K562 (cell line): ENCODE measurements at regions not wholly inside any gene's neighbourhood (a gene's known extent, or its start where the extent isn't known, plus 50 kb on each side); places are given as distances from the start of the nearest gene placed in this dataset.

Source experiments
- CCNT2 ChIP-seq: IDR thresholded peaks from 2 replicates; pipeline ENCODE4 v1.6.1; 2011; ENCODE audit warnings: borderline replicate concordance, low read depth, mild to moderate bottlenecking, moderate library complexity, mixed read lengths, low read length; ENCODE audit not compliant: insufficient read length; ENCODE audit errors: extremely low read depth
- DNMT1 ChIP-seq: fragments of 450-650 bp; IDR thresholded peaks from 2 replicates; pipeline ENCODE4 v1.6.1; 2016; ENCODE audit warnings: antibody characterized with exemption, mild to moderate bottlenecking
- EHMT2 ChIP-seq: fragments of 450-650 bp; IDR thresholded peaks from 2 replicates; pipeline ENCODE4 v1.6.1; 2018; ENCODE audit warnings: antibody characterized with exemption
- GATA2 ChIP-seq: sonication (generic); formaldehyde crosslinking; IDR thresholded peaks from 2 replicates; pipeline ENCODE4 v1.4.0; 2020; ENCODE audit warnings: mild to moderate bottlenecking, missing genetic modification reagents
- KDM4B ChIP-seq, 2 experiments: fragments of 450-650 bp in 1 of 2; sonication (generic) in 1 of 2; IDR thresholded peaks; 2 replicates each; pipeline ENCODE4 v1.6.1; 2016 to 2017; ENCODE audit warnings: borderline replicate concordance in 2 of 2, antibody characterized with exemption in 1 of 2, low read depth in 1 of 2, mild to moderate bottlenecking in 1 of 2
- MNT ChIP-seq, 2 experiments: fragments of 450-650 bp; conservative IDR thresholded peaks; 2 replicates each; pipeline ENCODE4 v1.6.1; 2017; ENCODE audit warnings: mild to moderate bottlenecking in 2 of 2, moderate library complexity in 2 of 2
- MTF1 ChIP-seq: fragments of 250-450 bp; sonication (Bioruptor Pico); IDR thresholded peaks from 2 replicates; pipeline ENCODE4 v1.9.0; 2021; ENCODE audit warnings: moderate library complexity, mild to moderate bottlenecking, inconsistent platforms, borderline replicate concordance
- NRF1 ChIP-seq, 2 experiments: fragments of 450-650 bp; IDR thresholded peaks in 1 of 2; conservative IDR thresholded peaks in 1 of 2; 2 replicates each; pipeline ENCODE4 v1.6.1; 2014; ENCODE audit warnings: mild to moderate bottlenecking in 2 of 2
- TAF9B ChIP-seq: fragments of 450-650 bp; IDR thresholded peaks from 2 replicates; pipeline ENCODE4 v1.6.1; 2018; ENCODE audit warnings: mild to moderate bottlenecking; ENCODE audit not compliant: partially characterized antibody
- TRIM24 ChIP-seq, 2 experiments: fragments of 450-650 bp; IDR thresholded peaks; 2 replicates each; pipeline ENCODE4 v1.6.1; 2016
- ZNF124 ChIP-seq: sonication (generic); formaldehyde crosslinking; IDR thresholded peaks from 2 replicates; pipeline ENCODE4 v1.8.1; 2022; ENCODE audit warnings: missing genetic modification reagents
- ZNF408 ChIP-seq: fragments of 250-450 bp; sonication (Bioruptor Pico); IDR thresholded peaks from 2 replicates; pipeline ENCODE4 v1.4.0; 2020; ENCODE audit warnings: low read depth, mild to moderate bottlenecking, moderate library complexity
- TF ChIP-seq, protein P1 (sequence below): IDR thresholded peaks from 3 replicates; pipeline ENCODE4 v1.6.1; 2011; ENCODE audit warnings: borderline replicate concordance, mild to moderate bottlenecking, moderate library complexity; ENCODE audit not compliant: insufficient read length; ENCODE audit errors: extremely low read depth
- TF ChIP-seq, protein P2 (sequence below), 3 experiments: IDR thresholded peaks in 2 of 3; conservative IDR thresholded peaks in 1 of 3; 2 replicates each; pipeline ENCODE4 v1.5.1; 2011 to 2012; ENCODE audit warnings: low read length in 3 of 3, mild to moderate bottlenecking in 3 of 3, control low read depth in 2 of 3, improper control_type of control experiment in 1 of 3, inconsistent platforms in 1 of 3, low read depth in 1 of 3, mixed read lengths in 1 of 3, moderate library complexity in 1 of 3; ENCODE audit not compliant: insufficient read depth in 2 of 3
- TF ChIP-seq, protein P3 (sequence below), 2 experiments: fragments of 450-650 bp; IDR thresholded peaks; 2 replicates each; pipeline ENCODE4 v1.6.1; 2018; ENCODE audit warnings: mild to moderate bottlenecking in 2 of 2, low read depth in 1 of 2; ENCODE audit not compliant: partially characterized antibody in 2 of 2

DNA sequence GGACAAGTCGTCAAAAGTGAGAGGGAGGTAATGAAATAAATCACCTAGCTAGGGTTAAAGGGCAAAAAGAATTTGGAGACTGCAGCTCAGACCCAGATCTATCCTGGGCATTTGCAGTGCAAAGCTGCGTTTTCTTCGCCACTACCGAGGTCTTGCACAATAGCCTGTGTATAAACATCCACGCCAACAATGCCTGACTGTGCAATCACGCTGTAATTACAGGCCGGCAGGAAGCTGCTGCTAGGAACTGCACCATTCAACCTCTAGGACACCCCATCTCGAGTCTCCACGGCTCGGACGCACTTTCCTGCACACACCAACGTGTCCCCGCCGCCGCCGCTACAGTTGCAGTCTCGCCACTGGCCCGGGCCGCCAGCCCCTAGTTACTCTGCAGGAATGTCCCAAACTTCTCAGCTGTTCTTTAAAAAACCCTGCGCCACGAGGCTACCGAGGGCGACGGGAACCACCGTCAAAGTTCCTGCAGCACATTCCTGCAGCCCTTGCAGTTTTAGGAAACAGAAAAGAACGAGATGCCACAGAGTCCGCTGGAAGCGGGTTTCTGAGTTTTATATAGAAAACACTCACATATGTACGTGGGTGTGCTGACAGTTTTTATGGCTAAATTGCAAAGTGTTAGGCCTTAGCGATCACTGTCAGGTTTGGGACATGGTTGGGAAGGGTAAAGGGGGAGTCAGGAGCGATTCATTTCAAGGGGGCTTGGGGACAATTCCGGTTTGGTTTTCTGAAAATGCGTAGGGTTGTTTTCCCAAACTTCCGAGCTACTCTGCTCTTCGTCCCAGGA lies 65.6 kb upstream of the PTGR2 start (continued):
- TF ChIP-seq, protein P1, sequence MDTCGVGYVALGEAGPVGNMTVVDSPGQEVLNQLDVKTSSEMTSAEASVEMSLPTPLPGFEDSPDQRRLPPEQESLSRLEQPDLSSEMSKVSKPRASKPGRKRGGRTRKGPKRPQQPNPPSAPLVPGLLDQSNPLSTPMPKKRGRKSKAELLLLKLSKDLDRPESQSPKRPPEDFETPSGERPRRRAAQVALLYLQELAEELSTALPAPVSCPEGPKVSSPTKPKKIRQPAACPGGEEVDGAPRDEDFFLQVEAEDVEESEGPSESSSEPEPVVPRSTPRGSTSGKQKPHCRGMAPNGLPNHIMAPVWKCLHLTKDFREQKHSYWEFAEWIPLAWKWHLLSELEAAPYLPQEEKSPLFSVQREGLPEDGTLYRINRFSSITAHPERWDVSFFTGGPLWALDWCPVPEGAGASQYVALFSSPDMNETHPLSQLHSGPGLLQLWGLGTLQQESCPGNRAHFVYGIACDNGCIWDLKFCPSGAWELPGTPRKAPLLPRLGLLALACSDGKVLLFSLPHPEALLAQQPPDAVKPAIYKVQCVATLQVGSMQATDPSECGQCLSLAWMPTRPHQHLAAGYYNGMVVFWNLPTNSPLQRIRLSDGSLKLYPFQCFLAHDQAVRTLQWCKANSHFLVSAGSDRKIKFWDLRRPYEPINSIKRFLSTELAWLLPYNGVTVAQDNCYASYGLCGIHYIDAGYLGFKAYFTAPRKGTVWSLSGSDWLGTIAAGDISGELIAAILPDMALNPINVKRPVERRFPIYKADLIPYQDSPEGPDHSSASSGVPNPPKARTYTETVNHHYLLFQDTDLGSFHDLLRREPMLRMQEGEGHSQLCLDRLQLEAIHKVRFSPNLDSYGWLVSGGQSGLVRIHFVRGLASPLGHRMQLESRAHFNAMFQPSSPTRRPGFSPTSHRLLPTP = no peak
- TF ChIP-seq MTF1 = no peak
- TF ChIP-seq GATA2 (CRISPR knock-in tag) = no peak
- TF ChIP-seq ZNF124 (CRISPR knock-in tag) = no peak
- TF ChIP-seq KDM4B (IDR thresholded peaks at IDR 0.05; ENCODE audit: borderline replicate concordance in 2 of 2, low read depth in 1 of 2) = no peak
- TF ChIP-seq NRF1 (conservative IDR thresholded peaks at IDR 0.05 in 1 of 2, IDR thresholded peaks at IDR 0.05 in 1 of 2) = peak in 1 of 2 experiments; percentile 23; a peak in 2 of 4 replicates
- TF ChIP-seq ZNF408 (CRISPR knock-in tag) = no peak
- TF ChIP-seq, protein P2, sequence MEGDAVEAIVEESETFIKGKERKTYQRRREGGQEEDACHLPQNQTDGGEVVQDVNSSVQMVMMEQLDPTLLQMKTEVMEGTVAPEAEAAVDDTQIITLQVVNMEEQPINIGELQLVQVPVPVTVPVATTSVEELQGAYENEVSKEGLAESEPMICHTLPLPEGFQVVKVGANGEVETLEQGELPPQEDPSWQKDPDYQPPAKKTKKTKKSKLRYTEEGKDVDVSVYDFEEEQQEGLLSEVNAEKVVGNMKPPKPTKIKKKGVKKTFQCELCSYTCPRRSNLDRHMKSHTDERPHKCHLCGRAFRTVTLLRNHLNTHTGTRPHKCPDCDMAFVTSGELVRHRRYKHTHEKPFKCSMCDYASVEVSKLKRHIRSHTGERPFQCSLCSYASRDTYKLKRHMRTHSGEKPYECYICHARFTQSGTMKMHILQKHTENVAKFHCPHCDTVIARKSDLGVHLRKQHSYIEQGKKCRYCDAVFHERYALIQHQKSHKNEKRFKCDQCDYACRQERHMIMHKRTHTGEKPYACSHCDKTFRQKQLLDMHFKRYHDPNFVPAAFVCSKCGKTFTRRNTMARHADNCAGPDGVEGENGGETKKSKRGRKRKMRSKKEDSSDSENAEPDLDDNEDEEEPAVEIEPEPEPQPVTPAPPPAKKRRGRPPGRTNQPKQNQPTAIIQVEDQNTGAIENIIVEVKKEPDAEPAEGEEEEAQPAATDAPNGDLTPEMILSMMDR (IDR thresholded peaks at IDR 0.05 in 2 of 3, conservative IDR thresholded peaks at IDR 0.05 in 1 of 3; ENCODE audit: insufficient read depth in 2 of 3, low read depth in 1 of 3, low read length in 3 of 3) = peak in 1 of 3 experiments; percentile 17; a peak in 1 of 6 replicates
- peak in 1 of 2 experiments; percentile 53; a peak in 1 of 4 replicates for TF ChIP-seq TRIM24 (IDR thresholded peaks at IDR 0.05)
- TF ChIP-seq DNMT1 = no peak
- no peak for TF ChIP-seq CCNT2
- TF ChIP-seq, protein P3, sequence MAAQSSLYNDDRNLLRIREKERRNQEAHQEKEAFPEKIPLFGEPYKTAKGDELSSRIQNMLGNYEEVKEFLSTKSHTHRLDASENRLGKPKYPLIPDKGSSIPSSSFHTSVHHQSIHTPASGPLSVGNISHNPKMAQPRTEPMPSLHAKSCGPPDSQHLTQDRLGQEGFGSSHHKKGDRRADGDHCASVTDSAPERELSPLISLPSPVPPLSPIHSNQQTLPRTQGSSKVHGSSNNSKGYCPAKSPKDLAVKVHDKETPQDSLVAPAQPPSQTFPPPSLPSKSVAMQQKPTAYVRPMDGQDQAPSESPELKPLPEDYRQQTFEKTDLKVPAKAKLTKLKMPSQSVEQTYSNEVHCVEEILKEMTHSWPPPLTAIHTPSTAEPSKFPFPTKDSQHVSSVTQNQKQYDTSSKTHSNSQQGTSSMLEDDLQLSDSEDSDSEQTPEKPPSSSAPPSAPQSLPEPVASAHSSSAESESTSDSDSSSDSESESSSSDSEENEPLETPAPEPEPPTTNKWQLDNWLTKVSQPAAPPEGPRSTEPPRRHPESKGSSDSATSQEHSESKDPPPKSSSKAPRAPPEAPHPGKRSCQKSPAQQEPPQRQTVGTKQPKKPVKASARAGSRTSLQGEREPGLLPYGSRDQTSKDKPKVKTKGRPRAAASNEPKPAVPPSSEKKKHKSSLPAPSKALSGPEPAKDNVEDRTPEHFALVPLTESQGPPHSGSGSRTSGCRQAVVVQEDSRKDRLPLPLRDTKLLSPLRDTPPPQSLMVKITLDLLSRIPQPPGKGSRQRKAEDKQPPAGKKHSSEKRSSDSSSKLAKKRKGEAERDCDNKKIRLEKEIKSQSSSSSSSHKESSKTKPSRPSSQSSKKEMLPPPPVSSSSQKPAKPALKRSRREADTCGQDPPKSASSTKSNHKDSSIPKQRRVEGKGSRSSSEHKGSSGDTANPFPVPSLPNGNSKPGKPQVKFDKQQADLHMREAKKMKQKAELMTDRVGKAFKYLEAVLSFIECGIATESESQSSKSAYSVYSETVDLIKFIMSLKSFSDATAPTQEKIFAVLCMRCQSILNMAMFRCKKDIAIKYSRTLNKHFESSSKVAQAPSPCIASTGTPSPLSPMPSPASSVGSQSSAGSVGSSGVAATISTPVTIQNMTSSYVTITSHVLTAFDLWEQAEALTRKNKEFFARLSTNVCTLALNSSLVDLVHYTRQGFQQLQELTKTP (IDR thresholded peaks at IDR 0.05; ENCODE audit: low read depth in 1 of 2, partially characterized antibody in 2 of 2) = peak; percentile 22 to 59
- TF ChIP-seq MNT (conservative IDR thresholded peaks at IDR 0.05) = peak; percentile 55 to 79
- no peak for TF ChIP-seq EHMT2
- TF ChIP-seq TAF9B = no peak
